GM10266 (cell line): ENCODE measurements at regions not wholly inside any gene's neighbourhood (a gene's known extent, or its start where the extent isn't known, plus 50 kb on each side); places are given as distances from the start of the nearest gene placed in this dataset.

Experiments used
- DNase-seq: peaks from one replicate; pipeline ENCODE4 v3.0.0; 2012; ENCODE audit errors: extremely low spot score
- TF ChIP-seq, protein P1 (sequence below): IDR thresholded peaks from 2 replicates; pipeline ENCODE4 v1.5.1; 2012; ENCODE audit warnings: mild to moderate bottlenecking, low read depth; ENCODE audit not compliant: control insufficient read depth, insufficient read depth; ENCODE audit errors: missing control alignments

DNA sequence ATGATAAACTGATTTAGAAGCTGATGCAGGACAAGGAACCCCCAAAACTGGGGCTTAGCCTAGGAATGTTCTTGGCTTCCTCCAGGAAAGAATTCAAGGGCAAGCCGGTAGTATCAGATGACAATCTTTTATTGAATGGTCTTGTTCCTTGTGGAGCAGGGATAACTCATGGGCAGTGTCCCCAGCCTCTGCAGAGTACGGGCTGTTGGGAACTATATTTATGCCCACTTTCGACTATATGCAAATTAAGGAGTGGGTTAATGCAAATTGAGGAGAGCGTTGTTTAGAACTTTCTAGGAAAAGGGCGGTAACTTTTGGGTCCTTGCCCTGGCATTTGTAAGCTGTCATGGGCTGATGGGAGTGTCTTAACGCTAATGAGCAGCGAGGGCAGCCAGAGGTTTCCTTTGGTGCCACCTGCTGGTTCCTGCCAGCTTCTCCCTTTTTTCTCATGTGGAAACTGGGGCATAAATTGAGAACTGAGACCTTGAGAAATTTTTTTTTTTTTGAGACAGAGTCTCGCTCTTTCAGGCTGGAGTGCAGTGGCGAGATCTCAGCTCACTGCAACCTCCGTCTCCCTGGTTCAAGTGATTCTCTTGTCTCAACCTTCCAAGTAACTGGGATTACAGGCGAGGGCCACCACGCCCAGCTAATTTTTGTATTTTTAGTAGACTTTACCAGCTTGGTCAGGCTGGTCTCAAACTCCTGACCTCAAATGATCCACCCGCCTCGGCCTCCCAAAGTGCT, 79.4 kb upstream of the ABCC4 start:
- peak; percentile 69 for DNase-seq
- TF ChIP-seq, protein P1, sequence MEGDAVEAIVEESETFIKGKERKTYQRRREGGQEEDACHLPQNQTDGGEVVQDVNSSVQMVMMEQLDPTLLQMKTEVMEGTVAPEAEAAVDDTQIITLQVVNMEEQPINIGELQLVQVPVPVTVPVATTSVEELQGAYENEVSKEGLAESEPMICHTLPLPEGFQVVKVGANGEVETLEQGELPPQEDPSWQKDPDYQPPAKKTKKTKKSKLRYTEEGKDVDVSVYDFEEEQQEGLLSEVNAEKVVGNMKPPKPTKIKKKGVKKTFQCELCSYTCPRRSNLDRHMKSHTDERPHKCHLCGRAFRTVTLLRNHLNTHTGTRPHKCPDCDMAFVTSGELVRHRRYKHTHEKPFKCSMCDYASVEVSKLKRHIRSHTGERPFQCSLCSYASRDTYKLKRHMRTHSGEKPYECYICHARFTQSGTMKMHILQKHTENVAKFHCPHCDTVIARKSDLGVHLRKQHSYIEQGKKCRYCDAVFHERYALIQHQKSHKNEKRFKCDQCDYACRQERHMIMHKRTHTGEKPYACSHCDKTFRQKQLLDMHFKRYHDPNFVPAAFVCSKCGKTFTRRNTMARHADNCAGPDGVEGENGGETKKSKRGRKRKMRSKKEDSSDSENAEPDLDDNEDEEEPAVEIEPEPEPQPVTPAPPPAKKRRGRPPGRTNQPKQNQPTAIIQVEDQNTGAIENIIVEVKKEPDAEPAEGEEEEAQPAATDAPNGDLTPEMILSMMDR, result peak; percentile 81

DNA sequence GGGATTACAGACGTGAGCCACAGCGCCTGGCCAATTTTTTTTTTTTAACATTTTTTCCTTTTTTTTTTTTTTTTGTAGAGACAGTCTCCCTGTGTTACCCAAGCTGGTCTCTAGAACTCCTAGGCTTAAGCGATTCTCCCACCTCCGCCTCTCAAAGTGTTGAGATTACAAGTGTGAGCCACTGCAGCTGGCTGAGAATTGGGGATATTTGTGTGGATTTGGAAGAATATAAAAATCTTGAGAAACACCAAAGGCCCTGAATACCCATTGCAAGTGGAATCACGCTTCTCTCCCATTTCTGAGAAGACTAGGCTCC, 79.9 kb upstream of the ABCC4 start:
- no peak for DNase-seq
- TF ChIP-seq, protein P1, result no peak

DNA sequence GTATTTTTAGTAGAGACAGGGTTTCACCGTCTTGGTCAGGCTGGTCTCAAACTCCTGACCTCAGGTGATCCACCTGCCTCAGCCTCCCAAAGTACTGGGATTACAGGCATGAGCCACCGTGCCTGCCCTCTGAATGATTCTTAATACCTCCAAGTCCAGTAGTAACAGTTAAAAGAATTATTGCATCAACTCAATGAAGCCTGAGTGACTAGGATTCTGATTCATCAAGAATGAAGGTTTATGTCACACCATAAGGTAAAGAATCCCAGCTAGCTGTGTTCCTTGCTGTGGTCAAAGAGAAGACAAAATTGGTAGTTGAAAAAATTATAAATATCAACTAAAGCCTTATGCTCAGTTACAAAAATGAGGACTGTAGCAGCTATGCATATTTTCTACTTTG, 81.2 kb upstream of the ABCC4 start:
- no peak for DNase-seq
- TF ChIP-seq, protein P1, result no peak

DNA sequence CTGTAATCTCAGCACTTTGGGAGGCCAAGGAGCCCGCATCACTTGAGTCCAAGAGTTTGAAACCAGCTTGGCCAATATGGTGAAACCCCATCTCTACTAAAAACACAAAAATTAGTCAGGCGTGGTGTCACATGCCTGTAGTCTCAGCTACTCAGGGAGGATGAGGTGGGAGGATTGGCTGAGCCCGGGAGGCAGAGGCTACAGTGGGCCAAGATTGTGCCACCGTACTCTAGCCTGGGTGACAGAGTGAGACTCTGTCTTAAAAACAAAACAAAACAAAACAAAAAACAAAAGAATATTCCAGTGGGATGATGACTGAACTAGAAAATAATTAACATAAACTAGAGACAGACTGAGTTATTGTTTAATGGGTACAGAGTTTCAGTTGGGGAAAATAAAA, 81.7 kb upstream of the ABCC4 start:
- TF ChIP-seq, protein P1, result no peak
- DNase-seq, result no peak

DNA sequence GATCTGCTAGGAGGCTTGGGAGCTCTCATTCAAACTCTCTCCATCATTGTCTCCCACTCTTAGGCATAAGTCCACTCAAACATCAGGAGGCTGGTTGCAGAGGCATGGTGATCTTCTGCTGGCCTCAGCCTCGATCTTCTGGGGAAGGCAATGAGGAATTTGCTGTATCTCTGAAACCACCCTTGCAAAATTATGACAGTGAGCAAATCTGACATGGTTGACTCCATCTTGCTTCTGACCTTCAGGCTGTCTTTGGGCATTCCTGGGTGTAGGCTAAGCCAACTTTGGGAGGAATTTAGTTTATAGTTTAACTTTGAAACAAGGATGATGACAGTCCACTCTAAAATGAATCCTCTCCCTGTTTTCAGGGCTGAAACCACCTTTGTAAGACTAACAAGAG, 84.1 kb upstream of the ABCC4 start:
- TF ChIP-seq, protein P1, result no peak
- DNase-seq, result no peak

DNA sequence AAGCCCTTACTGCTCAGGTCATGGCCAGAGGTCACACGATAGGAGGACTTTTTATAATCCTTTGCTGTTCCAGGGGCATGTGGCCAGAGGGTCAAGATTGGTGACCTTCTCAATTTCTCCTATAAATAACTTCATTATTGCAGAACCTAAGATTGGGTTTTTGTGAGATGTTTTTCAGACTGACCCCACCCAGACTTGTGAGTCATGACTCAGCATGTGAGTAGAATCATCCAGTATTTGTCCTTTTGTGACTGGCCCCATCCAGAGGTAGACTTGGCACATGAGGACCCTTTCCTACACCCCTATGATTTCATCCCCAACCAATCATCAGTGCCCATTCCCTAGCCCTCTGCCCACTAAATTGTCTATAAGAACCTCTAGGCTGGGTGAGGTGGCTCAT, 84.5 kb upstream of the ABCC4 start:
- no peak for DNase-seq
- TF ChIP-seq, protein P1, result no peak

DNA sequence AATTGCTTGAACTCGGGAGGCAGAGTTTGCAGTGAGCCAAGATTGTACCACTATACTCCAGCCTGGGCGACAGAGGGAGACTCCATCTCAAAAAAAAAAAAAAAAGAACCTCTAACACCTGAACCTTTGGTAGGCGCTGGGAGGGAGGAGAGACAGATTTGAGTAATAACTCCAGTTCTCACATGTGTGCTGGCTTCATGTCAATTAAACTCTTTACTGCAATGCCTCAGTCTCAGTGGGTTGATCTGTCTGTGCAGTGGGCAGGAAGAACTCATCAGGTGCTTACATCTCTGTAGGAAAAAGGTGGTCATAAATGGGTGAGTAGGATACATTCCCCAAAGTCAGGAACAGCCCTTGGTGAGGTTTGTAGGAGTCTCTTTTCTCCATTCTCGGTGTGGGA, 85.1 kb upstream of the ABCC4 start:
- DNase-seq, result no peak
- TF ChIP-seq, protein P1, result no peak
